ENCODE measurements at regions not wholly inside any gene's neighbourhood (a gene's known extent, or its start where the extent isn't known, plus 50 kb on each side); places are given as distances from the start of the nearest gene placed in this dataset.

DNA sequence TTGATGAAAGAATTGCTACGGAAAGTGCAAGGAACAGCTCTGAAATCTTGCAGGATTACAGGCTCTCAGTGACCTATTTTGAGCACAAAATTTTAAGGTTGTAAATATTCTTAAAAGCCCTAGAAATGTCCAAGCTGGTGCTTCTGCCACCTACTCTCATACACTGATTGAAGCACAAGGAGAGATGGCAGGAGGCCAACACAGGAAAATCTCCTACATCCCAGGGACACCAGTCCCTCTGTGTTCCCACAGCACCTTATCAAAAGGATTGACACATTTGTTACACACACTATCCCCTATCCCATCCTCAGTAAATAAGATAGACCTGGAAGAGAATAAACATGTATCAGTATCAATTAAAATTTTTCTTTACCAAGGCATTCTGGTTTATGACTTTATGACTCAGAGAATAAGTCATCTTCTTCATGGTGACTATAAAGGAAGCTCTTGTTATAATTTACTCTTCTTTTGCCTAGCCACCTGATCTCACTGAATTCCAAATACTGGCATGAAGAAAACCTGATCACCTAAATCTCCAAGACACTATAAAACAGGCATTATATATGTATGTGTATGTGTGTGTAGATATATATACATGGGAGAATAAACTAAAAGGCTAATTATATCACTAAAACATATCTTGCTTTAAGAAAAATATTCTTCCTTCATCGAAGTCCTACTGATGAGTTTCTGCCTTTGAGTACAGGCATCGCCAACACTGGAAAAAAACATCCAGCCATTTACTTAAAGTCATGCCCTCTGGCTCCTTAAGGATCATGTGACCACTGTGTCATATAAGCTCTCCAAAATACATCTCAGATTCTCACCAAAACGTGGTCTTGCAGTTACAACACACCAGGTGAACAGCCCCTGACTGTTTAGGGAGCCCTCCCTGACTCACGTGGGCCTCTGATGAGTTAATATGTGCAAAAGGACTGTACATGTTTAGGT, 208.1 kb upstream of the NR2F2 start:
- no peak for TF ChIP-seq CTCF (IDR thresholded peaks at IDR 0.05)
- no peak for TF ChIP-seq MEF2A (IDR thresholded peaks at IDR 0.05; ENCODE audit: borderline replicate concordance, low read depth)
- TF ChIP-seq JUND (IDR thresholded peaks at IDR 0.05): no peak
- TF ChIP-seq RCOR1 (IDR thresholded peaks at IDR 0.05; ENCODE audit: low read length): no peak
- no peak for TF ChIP-seq SMC3 (IDR thresholded peaks at IDR 0.05; ENCODE audit: low read depth, low read length)
- TF ChIP-seq MAX (IDR thresholded peaks at IDR 0.05; ENCODE audit: low read depth): no peak
- no peak for TF ChIP-seq SIN3A (IDR thresholded peaks at IDR 0.05; ENCODE audit: borderline replicate concordance, low read depth, low read length)
- TF ChIP-seq USF2 (IDR thresholded peaks at IDR 0.05; ENCODE audit: borderline replicate concordance, low read depth, low read length): no peak
- TF ChIP-seq POLR2AphosphoS5 (IDR thresholded peaks at IDR 0.05; ENCODE audit: low read depth, low read length): no peak
